ENCODE measurements at regions not wholly inside any gene's neighbourhood (a gene's known extent, or its start where the extent isn't known, plus 50 kb on each side); places are given as distances from the start of the nearest gene placed in this dataset.

DNA sequence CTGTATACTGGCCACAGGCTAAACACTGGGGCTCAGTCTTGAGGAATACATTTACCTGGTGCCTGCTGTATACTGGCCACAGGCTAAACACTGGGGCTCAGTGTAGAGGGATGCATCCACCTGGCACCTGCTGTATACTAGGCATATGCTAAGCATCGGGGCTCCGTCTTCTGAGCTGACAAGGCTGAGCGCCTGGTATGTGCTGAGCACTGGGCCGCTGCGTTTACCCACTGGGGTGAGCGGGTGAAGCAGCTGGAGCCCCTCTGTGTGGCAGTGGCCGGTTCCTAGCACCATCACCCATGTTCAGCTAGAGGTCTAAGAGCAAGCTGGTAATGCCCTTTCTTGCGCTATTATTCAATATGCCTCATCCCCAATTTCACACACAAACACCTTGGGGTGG lies 93.4 kb downstream of the ADRA2C start:
- H3K27me3 Mint-ChIP-seq (ENCODE audit: insufficient read depth, unreplicated experiment), result peaks cover 26% of the 10 kb centered on the region
- no peak for DNase-seq (ENCODE audit: unreplicated experiment)
- BruUV-seq (replicated peaks), result no TSS peak
- TF ChIP-seq, protein P1, sequence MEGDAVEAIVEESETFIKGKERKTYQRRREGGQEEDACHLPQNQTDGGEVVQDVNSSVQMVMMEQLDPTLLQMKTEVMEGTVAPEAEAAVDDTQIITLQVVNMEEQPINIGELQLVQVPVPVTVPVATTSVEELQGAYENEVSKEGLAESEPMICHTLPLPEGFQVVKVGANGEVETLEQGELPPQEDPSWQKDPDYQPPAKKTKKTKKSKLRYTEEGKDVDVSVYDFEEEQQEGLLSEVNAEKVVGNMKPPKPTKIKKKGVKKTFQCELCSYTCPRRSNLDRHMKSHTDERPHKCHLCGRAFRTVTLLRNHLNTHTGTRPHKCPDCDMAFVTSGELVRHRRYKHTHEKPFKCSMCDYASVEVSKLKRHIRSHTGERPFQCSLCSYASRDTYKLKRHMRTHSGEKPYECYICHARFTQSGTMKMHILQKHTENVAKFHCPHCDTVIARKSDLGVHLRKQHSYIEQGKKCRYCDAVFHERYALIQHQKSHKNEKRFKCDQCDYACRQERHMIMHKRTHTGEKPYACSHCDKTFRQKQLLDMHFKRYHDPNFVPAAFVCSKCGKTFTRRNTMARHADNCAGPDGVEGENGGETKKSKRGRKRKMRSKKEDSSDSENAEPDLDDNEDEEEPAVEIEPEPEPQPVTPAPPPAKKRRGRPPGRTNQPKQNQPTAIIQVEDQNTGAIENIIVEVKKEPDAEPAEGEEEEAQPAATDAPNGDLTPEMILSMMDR (IDR thresholded peaks at IDR 0.05; ENCODE audit: unreplicated experiment), result no peak
- POLR2A ChIA-PET, result no interaction called here
- intact Hi-C loops (cut with micrococcal nuclease), result no loop called here
- CTCF ChIA-PET, result interaction anchor here (0.6 to 1.5 kb wide), 2 partner anchors 21 to 381 kb away, joined by 3 to 6 read pairs; no protein-coding TSS in a partner anchor
- no peak overlapping the region for H3K27ac Mint-ChIP-seq (ENCODE audit: low read depth, unreplicated experiment)
- H3K36me3 Mint-ChIP-seq (ENCODE audit: insufficient read depth, unreplicated experiment), result no peaks in the 10 kb centered on the region
- no peaks in the 10 kb centered on the region for H3K9me3 Mint-ChIP-seq (ENCODE audit: unreplicated experiment)
- no peak overlapping the region for H3K4me3 Mint-ChIP-seq (ENCODE audit: unreplicated experiment)
- H3K4me1 Mint-ChIP-seq (ENCODE audit: insufficient read depth, unreplicated experiment), result no peaks in the 10 kb centered on the region

- no peaks in the 10 kb centered on the region for H3K9me3 Mint-ChIP-seq (ENCODE audit: unreplicated experiment)
- peaks cover 19% of the 10 kb centered on the region for H3K27me3 Mint-ChIP-seq (ENCODE audit: insufficient read depth, unreplicated experiment)
- intact Hi-C loops (cut with micrococcal nuclease), result no loop called here
- no peak overlapping the region for H3K4me3 Mint-ChIP-seq (ENCODE audit: unreplicated experiment)
- H3K4me1 Mint-ChIP-seq (ENCODE audit: insufficient read depth, unreplicated experiment), result no peaks in the 10 kb centered on the region
- no peak overlapping the region for H3K27ac Mint-ChIP-seq (ENCODE audit: low read depth, unreplicated experiment)
- CTCF ChIA-PET, result interaction anchor here (0.6 to 1.5 kb wide), 3 partner anchors 21 to 381 kb away, joined by 3 to 6 read pairs (median 3); no protein-coding TSS in a partner anchor
- no TSS peak for BruUV-seq (replicated peaks)
- no peaks in the 10 kb centered on the region for H3K36me3 Mint-ChIP-seq (ENCODE audit: insufficient read depth, unreplicated experiment)
- DNase-seq (ENCODE audit: unreplicated experiment), result no peak
- TF ChIP-seq, protein P1 (IDR thresholded peaks at IDR 0.05; ENCODE audit: unreplicated experiment), result no peak
- POLR2A ChIA-PET, result no interaction called here
Observed at GRCh38 chr4:3860061-3860912, 94.1 kb downstream of the ADRA2C start.

DNA sequence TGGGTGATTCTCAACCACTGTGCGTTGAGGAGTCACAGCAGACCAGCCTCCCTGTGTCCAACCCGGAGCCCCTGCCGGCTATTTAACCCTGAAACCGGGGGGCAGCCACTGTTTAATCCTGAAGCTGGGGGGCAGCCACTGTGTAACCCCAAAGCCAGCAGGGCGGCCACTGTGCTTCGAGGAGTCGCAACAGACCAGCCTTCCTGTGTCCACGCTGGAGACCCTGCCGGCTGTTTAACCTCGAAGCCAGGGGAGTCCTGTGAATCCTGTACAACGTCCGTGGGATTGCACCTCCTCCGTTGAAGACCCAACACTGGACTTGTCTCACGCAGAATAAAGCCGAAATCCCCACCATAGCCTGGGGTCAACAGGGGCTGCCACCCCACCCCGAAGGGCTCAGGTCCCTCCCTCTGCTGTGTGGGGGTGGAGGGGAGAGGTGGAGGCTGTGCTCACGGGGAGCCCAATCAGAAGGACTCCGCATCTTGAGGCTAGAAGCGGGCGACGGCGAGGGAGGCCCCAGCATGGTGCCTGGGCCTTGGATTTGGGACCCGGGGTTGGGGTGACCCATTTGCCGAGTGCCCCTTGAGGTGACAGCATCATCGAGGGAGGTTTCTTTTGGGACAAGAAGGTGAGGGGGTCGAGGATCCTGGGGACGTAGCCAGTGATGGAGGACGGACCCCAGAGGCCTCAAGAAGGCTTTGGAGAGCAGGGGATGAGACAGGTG lies 94.9 kb downstream of the ADRA2C start:
- DNase-seq (ENCODE audit: unreplicated experiment), result no peak
- TF ChIP-seq, protein P1 (IDR thresholded peaks at IDR 0.05; ENCODE audit: unreplicated experiment), result no peak
- no peak overlapping the region for H3K4me3 Mint-ChIP-seq (ENCODE audit: unreplicated experiment)
- H3K27ac Mint-ChIP-seq (ENCODE audit: low read depth, unreplicated experiment), result no peak overlapping the region
- no peaks in the 10 kb centered on the region for H3K36me3 Mint-ChIP-seq (ENCODE audit: insufficient read depth, unreplicated experiment)
- H3K27me3 Mint-ChIP-seq (ENCODE audit: insufficient read depth, unreplicated experiment), result peaks cover 11% of the 10 kb centered on the region
- ChIA-PET POLR2A (no interaction called here), CTCF (no interaction called here)
- no peaks in the 10 kb centered on the region for H3K4me1 Mint-ChIP-seq (ENCODE audit: insufficient read depth, unreplicated experiment)
- intact Hi-C loops (cut with micrococcal nuclease), result no loop called here
- no peaks in the 10 kb centered on the region for H3K9me3 Mint-ChIP-seq (ENCODE audit: unreplicated experiment)
- no TSS peak for BruUV-seq (replicated peaks)
